Activated CD4-positive, alpha-beta T cell treated with anti-CD3 and anti-CD28 coated beads for 36 hours (primary cell): ENCODE measurements at regions not wholly inside any gene's neighbourhood (a gene's known extent, or its start where the extent isn't known, plus 50 kb on each side); places are given as distances from the start of the nearest gene placed in this dataset.

Experiments
- ATAC-seq: fragments of 200-7000 bp; cut with Tn5 transposase; one replicate; pipeline ENCODE4 v1.10.0; 2021; ENCODE audit warnings: mild to moderate bottlenecking, moderate library complexity
- CTCF ChIA-PET: fragments of 350-600 bp; sonication (Branson Sonifier 250); formaldehyde crosslinking; loops from one replicate; lab custom pipeline; 2021; ENCODE audit warnings: antibody characterized with exemption; lab: Charles Lee
- POLR2A ChIA-PET: fragments of 350-600 bp; sonication (Branson Sonifier 250); formaldehyde crosslinking; loops from one replicate; lab custom pipeline; 2021; ENCODE audit warnings: antibody characterized with exemption, inconsistent platforms; lab: Charles Lee
- DNase-seq: peaks from one replicate; pipeline ENCODE4 v3.0.0-alpha.2; 2020
- H3K27ac Mint-ChIP-seq: one replicate; pipeline ENCODE4 v1.8.0; 2021; ENCODE audit warnings: mixed read lengths
- H3K27me3 Mint-ChIP-seq: one replicate; pipeline ENCODE4 v1.8.0; 2021; ENCODE audit warnings: mixed read lengths
- H3K36me3 Mint-ChIP-seq: one replicate; pipeline ENCODE4 v1.8.0; 2021; ENCODE audit warnings: low read depth, mixed read lengths
- H3K4me1 Mint-ChIP-seq: one replicate; pipeline ENCODE4 v1.8.0; 2021; ENCODE audit warnings: mixed read lengths
- H3K4me3 Mint-ChIP-seq: one replicate; pipeline ENCODE4 v1.8.0; 2021; ENCODE audit warnings: mild to moderate bottlenecking, moderate library complexity, mixed read lengths
- H3K9me3 Mint-ChIP-seq: one replicate; pipeline ENCODE4 v1.8.0; 2021; ENCODE audit warnings: low read depth, mixed read lengths
- intact Hi-C, 2 experiments: fragments of 100-400 bp; cut with DNase I in 1 of 2; cut with micrococcal nuclease in 1 of 2; formaldehyde crosslinking; loops; one replicate each; pipeline versions ENCODE4 v1.14.2 to v1.15.1; 2022 to 2024; cut with DNase I, micrococcal nuclease

DNA sequence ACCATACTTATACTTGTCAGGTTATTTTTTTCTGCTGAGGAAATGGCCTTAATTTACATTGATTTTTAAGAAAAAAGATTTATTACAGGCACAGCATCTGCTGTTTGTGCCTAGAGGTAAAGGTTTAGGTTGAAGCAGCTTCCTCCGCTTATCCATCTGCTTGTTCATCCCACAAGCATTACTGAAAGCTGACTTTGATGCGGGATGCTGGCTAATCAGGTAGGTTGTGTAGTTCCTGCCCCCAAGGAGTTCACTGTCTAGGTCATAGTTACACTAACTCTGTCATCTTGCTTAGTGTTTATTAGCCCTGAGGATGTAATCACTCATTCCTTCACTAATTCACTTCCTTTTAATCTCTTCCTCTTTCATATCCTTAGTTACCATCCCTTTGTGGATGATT is 377.7 kb upstream of the KAZN start:
- Mint-ChIP-seq H3K27me3 (peaks cover 6% of the 10 kb centered on the region), H3K9me3 (peaks cover 4% of the 10 kb centered on the region), H3K36me3 (no peaks in the 10 kb centered on the region), H3K4me3 (no peak overlapping the region), H3K27ac (no peak overlapping the region), H3K4me1 (no peaks in the 10 kb centered on the region)
- DNase-seq, result no peak
- ATAC-seq, result no peak
- ChIA-PET CTCF (no interaction called here), POLR2A (no interaction called here)
- intact Hi-C loops, result no loop called here

DNA sequence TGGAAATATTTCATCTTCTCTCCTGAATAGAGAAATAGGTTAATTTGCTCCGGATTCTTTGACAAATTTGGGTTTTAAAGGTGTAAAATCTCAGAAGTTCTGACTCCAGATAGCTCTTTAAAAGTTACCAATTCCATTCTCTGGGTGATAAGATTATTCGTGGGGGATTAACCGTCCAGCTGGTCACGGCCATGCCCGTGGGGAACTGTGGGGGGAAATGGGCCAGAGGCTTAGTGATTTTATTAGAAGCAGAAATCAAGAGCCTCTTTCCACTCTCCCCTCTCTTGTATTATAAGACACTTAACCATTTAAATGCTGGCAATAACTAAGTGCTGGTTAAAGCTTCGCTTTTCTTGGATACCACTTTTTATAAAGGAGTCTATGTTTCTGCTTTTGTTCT is 376.4 kb upstream of the KAZN start:
- ChIA-PET POLR2A (no interaction called here), CTCF (no interaction called here)
- ATAC-seq (no peak), DNase-seq (no peak)
- H3K27me3 Mint-ChIP-seq, result peaks cover 6% of the 10 kb centered on the region
- H3K9me3 Mint-ChIP-seq, result peaks cover 4% of the 10 kb centered on the region
- H3K4me3 Mint-ChIP-seq, result no peak overlapping the region
- no peaks in the 10 kb centered on the region for H3K4me1 Mint-ChIP-seq
- H3K27ac Mint-ChIP-seq, result no peak overlapping the region
- no peaks in the 10 kb centered on the region for H3K36me3 Mint-ChIP-seq
- intact Hi-C loops, result no loop called here

DNA sequence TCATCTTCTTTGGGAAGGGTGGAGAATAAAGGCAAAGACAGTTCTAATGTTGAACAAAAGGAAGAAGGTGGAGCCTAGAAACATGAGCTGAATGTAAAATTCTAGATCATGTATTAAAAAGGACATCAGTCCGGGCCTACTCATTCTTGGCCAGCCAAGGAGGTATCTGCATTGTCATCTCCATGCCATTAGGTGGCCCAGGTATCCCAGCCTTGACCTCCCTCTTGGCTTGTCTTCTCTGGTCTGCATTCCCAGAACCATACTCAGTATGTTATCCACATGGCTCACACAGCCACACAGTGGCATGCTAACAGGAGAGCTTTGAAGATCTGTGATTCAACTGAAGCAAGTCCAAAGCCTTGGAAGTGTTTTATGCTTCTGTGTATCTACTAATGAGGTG is 369.8 kb upstream of the KAZN start:
- CTCF ChIA-PET, result no interaction called here
- H3K9me3 Mint-ChIP-seq, result peaks cover 3% of the 10 kb centered on the region
- intact Hi-C loops, result no loop called here

DNA sequence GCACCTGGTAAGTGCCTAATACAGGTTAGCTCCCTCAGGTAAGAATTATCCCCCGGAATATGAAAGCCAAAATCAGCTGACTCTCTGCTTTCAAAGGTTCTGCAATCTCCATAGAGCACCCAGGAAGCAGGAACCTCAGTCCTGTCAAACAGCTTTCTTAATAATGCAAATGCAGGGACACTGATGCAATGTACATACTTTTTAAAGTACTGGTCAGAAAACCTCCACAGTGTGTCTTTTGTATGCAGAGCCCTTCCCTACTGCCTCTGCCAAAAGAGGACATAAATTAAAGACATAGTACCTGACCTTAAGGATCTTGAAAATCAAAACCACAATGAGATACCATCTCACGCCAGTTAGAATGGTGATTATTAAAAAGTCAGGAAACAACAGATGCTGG is 365.0 kb upstream of the KAZN start:
- Mint-ChIP-seq H3K4me3 (no peak overlapping the region), H3K9me3 (peaks cover 3% of the 10 kb centered on the region), H3K36me3 (no peaks in the 10 kb centered on the region), H3K27ac (no peak overlapping the region), H3K4me1 (no peaks in the 10 kb centered on the region), H3K27me3 (peaks cover 8% of the 10 kb centered on the region)
- intact Hi-C loops, result no loop called here
- ATAC-seq, result no peak
- no peak for DNase-seq
- ChIA-PET POLR2A (no interaction called here), CTCF (no interaction called here)

More for the DNA sequence above, 369.8 kb upstream of the KAZN start:
- Mint-ChIP-seq H3K27ac (no peak overlapping the region), H3K4me3 (no peak overlapping the region), H3K4me1 (no peaks in the 10 kb centered on the region), H3K36me3 (no peaks in the 10 kb centered on the region), H3K27me3 (peaks cover 7% of the 10 kb centered on the region)
- DNase-seq (no peak), ATAC-seq (no peak)
- POLR2A ChIA-PET, result no interaction called here

DNA sequence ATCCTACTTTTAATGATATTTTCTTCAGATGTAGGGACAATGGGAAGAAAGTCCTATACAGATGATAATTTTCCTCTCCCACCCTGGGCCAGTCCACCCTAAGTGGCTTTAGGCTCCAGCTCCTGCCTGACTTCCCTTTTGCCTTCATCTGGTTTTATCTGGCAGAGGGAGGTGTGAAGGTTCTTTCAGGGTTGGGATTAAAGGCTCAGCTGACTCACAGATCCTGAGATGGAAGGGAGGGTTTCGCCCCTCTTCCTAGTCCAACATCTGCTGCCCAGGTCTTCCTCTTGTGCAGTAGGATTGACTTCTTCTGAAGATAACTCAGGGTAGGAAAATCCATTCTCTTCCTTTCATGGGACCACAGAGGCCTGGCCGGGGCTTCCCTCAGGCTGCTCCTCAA is 362.4 kb upstream of the KAZN start:
- H3K4me1 Mint-ChIP-seq, result no peaks in the 10 kb centered on the region
- no peak for DNase-seq
- ChIA-PET CTCF (no interaction called here), POLR2A (no interaction called here)
- H3K4me3 Mint-ChIP-seq, result no peak overlapping the region
- intact Hi-C loops, result no loop called here
- H3K27ac Mint-ChIP-seq, result no peak overlapping the region
- ATAC-seq, result no peak
- H3K27me3 Mint-ChIP-seq, result peaks cover 8% of the 10 kb centered on the region
- peaks cover 3% of the 10 kb centered on the region for H3K9me3 Mint-ChIP-seq
- H3K36me3 Mint-ChIP-seq, result no peaks in the 10 kb centered on the region

DNA sequence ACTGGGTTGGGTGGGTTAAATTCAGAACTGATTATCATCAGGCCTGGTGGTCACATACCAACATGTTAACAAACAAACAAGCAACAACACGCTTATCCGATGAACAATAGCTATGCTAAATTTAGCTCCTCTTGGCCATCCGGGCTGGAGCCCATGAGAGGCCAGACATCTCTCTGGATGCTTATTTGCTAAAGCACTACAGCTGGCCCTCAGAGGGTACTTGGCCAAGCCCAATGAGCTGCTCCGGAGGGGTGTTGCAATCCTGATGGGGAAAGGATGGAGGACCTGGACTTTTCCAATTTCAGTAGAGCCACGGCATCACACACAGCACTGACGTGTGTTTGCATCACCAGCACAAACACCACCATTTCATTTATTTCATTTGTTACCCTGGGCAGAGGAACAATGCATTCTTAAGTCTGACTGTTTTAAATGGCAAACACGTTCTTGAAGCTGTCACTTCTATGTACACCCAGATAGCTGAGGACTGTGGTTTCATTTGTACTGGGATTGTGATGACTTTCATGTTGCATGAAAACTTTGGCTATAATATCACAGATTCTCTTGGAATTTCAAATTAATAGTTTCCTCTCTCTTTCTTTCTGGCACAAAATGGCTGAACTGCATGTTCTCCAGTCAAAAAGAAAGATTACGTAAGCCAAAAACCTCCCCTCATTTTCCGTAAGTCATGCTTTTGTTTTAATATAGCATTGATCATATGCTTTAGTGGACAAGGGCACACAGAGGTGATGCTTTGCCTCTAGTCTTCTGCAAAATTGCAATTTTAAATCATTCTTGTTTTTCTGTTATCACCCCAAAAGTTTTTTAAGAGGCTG is 359.8 kb upstream of the KAZN start:
- no peaks in the 10 kb centered on the region for H3K4me1 Mint-ChIP-seq
- no peaks in the 10 kb centered on the region for H3K9me3 Mint-ChIP-seq
- H3K4me3 Mint-ChIP-seq, result no peak overlapping the region
- H3K27ac Mint-ChIP-seq, result no peak overlapping the region
- ATAC-seq (no peak), DNase-seq (no peak)
- intact Hi-C loops, result no loop called here
- H3K36me3 Mint-ChIP-seq, result no peaks in the 10 kb centered on the region
- ChIA-PET POLR2A (no interaction called here), CTCF (no interaction called here)
- peaks cover 3% of the 10 kb centered on the region for H3K27me3 Mint-ChIP-seq

DNA sequence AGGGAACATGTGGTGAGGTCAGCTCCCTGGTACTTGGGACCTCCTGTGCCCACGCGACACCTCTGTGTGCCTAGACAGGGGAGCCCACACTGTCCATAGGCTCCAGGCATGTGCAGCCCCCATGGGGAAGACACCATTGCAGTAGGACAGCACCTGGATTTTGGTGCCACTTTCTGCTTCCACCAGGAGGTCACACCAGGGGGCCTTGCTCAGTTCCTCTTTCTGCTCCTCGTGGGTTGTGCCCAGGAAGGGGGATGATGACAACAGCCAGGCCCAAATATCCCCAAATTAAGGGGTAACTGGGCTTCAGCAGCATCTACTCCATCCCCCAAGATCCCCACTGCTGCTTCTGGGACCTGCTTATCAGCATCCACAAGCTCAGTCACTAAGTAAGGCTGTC is 358.2 kb upstream of the KAZN start:
- no peaks in the 10 kb centered on the region for H3K36me3 Mint-ChIP-seq
- CTCF ChIA-PET, result no interaction called here
- POLR2A ChIA-PET, result no interaction called here
- H3K27ac Mint-ChIP-seq, result no peak overlapping the region
- no peak for DNase-seq
- no peaks in the 10 kb centered on the region for H3K9me3 Mint-ChIP-seq
- ATAC-seq, result no peak
- H3K4me3 Mint-ChIP-seq, result no peak overlapping the region
- H3K27me3 Mint-ChIP-seq, result peaks cover 2% of the 10 kb centered on the region
- H3K4me1 Mint-ChIP-seq, result no peaks in the 10 kb centered on the region
- intact Hi-C loops, result no loop called here

DNA sequence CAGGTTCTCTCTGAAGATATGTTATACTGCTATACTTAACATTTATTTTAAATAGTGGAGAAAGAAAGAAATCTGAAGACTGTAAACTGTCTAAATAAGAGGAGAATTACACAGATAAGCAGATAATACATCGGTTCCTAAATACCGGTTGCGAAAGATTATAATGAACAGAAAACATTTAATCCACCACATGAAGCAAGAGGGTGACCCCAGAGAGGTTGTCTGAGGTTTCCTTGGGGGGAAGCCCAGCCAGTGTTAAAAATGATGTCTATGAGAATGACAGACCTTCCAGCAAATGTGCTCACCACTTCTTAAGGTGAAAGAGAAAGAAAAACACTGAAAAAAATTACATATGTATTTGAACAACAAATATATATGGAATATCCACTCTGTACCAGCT is 356.4 kb upstream of the KAZN start:
- no peak for ATAC-seq
- CTCF ChIA-PET, result no interaction called here
- Mint-ChIP-seq H3K9me3 (no peaks in the 10 kb centered on the region), H3K27me3 (peaks cover 2% of the 10 kb centered on the region), H3K4me1 (no peaks in the 10 kb centered on the region), H3K27ac (no peak overlapping the region), H3K36me3 (no peaks in the 10 kb centered on the region), H3K4me3 (no peak overlapping the region)
- POLR2A ChIA-PET, result no interaction called here
- intact Hi-C loops, result no loop called here
- no peak for DNase-seq

DNA sequence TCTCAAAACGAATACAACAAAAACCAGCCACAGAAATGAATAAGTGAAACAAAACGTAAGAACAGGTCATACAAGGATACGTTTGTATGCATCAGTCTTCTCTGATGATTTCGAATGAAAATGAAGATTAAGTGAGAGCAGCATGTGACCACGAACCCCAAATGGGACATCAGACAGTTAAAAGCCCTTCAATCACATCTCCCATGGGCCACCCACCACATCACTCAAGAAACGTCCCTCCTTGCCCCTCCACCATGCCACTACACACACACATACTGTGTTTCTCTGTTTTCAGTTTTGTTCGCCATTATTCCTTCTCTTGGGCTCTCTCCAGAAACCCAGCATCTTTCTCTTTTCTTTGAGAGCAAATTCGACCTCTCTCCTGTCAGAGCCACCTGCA is 355.6 kb upstream of the KAZN start:
- Mint-ChIP-seq H3K36me3 (no peaks in the 10 kb centered on the region), H3K9me3 (no peaks in the 10 kb centered on the region), H3K27ac (no peak overlapping the region), H3K4me3 (no peak overlapping the region), H3K4me1 (no peaks in the 10 kb centered on the region), H3K27me3 (peaks cover 2% of the 10 kb centered on the region)
- DNase-seq, result no peak
- ChIA-PET CTCF (no interaction called here), POLR2A (no interaction called here)
- intact Hi-C loops, result no loop called here
- ATAC-seq, result no peak

DNA sequence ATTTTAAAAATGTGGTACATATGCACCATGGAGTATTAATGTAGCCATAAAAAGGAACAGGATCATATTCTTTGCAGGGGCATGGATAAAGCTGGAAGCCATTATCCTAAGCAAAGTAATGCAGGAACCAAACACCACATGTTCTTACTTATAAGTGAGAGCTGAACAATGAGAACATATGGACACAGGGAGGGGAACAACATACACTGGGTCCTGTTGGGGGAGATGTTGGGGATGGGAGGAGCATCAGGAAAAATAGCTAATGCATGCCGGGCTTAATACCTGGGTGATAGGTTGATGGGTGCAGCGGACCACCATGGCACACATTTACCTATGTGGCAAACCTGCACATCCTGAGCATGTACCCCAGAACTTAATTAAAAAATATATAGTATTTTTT is 352.5 kb upstream of the KAZN start:
- peaks cover 2% of the 10 kb centered on the region for H3K27me3 Mint-ChIP-seq
- no peak for DNase-seq
- no peak overlapping the region for H3K27ac Mint-ChIP-seq
- intact Hi-C loops, result no loop called here
- no peaks in the 10 kb centered on the region for H3K4me1 Mint-ChIP-seq
- no peaks in the 10 kb centered on the region for H3K9me3 Mint-ChIP-seq
- no peaks in the 10 kb centered on the region for H3K36me3 Mint-ChIP-seq
- ATAC-seq, result no peak
- CTCF ChIA-PET, result interaction anchor here (0.6 kb wide), 1 partner anchor 86 kb away, joined by 4 read pairs; no protein-coding TSS in a partner anchor
- POLR2A ChIA-PET, result interaction anchor here (0.6 kb wide), 1 partner anchor 101 kb away, joined by 3 read pairs; no protein-coding TSS in a partner anchor
- no peak overlapping the region for H3K4me3 Mint-ChIP-seq

DNA sequence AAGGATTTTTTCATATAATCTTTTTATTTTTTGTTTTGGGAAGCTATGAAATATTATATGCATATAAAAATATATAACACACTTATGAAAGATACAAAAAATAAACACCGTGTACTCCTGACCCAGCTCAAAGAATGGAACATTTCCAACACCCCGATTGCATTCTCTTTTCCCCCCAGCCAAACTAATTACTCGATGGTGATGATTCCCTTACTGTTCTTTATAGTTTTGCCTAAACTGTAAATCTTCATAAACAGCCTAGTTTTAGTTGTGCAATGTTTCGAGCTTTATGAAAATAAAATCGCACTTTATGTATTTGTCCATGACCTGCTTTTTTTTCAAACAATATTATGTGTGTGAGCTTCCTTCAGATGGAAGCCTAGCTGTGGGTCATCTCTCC is 352.0 kb upstream of the KAZN start:
- H3K4me1 Mint-ChIP-seq, result no peaks in the 10 kb centered on the region
- no peaks in the 10 kb centered on the region for H3K9me3 Mint-ChIP-seq
- CTCF ChIA-PET, result interaction anchor here (0.6 kb wide), 1 partner anchor 86 kb away, joined by 4 read pairs; no protein-coding TSS in a partner anchor
- DNase-seq (no peak), ATAC-seq (no peak)
- H3K36me3 Mint-ChIP-seq, result no peaks in the 10 kb centered on the region
- H3K27ac Mint-ChIP-seq, result no peak overlapping the region
- H3K27me3 Mint-ChIP-seq, result peaks cover 2% of the 10 kb centered on the region
- intact Hi-C loops, result no loop called here
- POLR2A ChIA-PET, result interaction anchor here (0.6 kb wide), 1 partner anchor 102 kb away, joined by 3 read pairs; no protein-coding TSS in a partner anchor
- H3K4me3 Mint-ChIP-seq, result no peak overlapping the region

DNA sequence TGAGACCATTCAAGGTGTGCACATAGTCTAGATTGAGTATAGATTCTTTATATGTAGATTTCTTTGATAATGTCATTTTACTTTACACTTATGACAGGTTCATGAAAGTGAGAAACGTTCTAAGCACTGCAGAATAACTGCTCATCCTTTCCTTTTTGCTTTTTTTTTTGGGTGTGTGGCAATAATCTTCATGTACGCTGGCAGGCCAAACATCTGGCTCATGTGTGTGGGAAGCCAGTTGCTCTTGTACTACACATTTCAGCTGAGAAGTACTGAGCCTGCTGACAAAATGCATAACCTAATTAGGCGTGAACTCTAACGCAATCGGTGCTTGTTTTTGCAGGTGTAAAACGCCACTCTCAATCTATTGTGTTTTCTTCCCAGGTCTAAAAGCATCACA is 350.8 kb upstream of the KAZN start:
- ATAC-seq (no peak), DNase-seq (no peak)
- Mint-ChIP-seq H3K4me3 (no peak overlapping the region), H3K4me1 (no peaks in the 10 kb centered on the region), H3K9me3 (no peaks in the 10 kb centered on the region), H3K27me3 (peaks cover 2% of the 10 kb centered on the region), H3K27ac (no peak overlapping the region), H3K36me3 (no peaks in the 10 kb centered on the region)
- ChIA-PET POLR2A (no interaction called here), CTCF (no interaction called here)
- intact Hi-C loops, result no loop called here
